ENCODE measurements at regions not wholly inside any gene's neighbourhood (a gene's known extent, or its start where the extent isn't known, plus 50 kb on each side); places are given as distances from the start of the nearest gene placed in this dataset.

GRCh38 chr2:2947406-2947805 is 430.2 kb downstream of the EIPR1 start:
- intact Hi-C loops (cut with DNase I) = no loop called here

GRCh38 chr2:2942906-2943305 is 434.7 kb downstream of the EIPR1 start:
- Histone ChIP-seq H3K27ac (no peak overlapping the region), H3K27me3 (no peaks in the 10 kb centered on the region), H3K36me3 (no peaks in the 10 kb centered on the region), H3K9me3 (no peaks in the 10 kb centered on the region), H3K4me1 (no peaks in the 10 kb centered on the region), H3K4me3 (no peak overlapping the region)
- intact Hi-C loops (cut with DNase I) = no loop called here
- TF ChIP-seq POLR2AphosphoS5 (IDR thresholded peaks at IDR 0.05) (no peak), EP300 (IDR thresholded peaks at IDR 0.05) (no peak), POLR2A (IDR thresholded peaks at IDR 0.05) (no peak), CTCF (IDR thresholded peaks at IDR 0.05) (no peak)
- no peak for DNase-seq
- WGBS, 2 donors = 70 to 78% methylated on average over 4 of the region's 4 CpGs

More at GRCh38 chr2:2947406-2947805, 430.2 kb downstream of the EIPR1 start:
- Histone ChIP-seq H3K36me3 (no peaks in the 10 kb centered on the region), H3K27me3 (no peaks in the 10 kb centered on the region), H3K4me1 (no peaks in the 10 kb centered on the region), H3K9me3 (no peaks in the 10 kb centered on the region), H3K27ac (no peak overlapping the region), H3K4me3 (no peak overlapping the region)
- DNase-seq = no peak
- TF ChIP-seq POLR2AphosphoS5 (IDR thresholded peaks at IDR 0.05) (no peak), POLR2A (IDR thresholded peaks at IDR 0.05) (no peak), EP300 (IDR thresholded peaks at IDR 0.05) (no peak), CTCF (IDR thresholded peaks at IDR 0.05) (no peak)

GRCh38 chr2:2942225-2942624 is 435.4 kb downstream of the EIPR1 start:
- Histone ChIP-seq H3K9me3 (no peaks in the 10 kb centered on the region), H3K27ac (no peak overlapping the region), H3K36me3 (no peaks in the 10 kb centered on the region), H3K4me1 (no peaks in the 10 kb centered on the region), H3K4me3 (no peak overlapping the region), H3K27me3 (no peaks in the 10 kb centered on the region)
- no peak for TF ChIP-seq POLR2AphosphoS5 (IDR thresholded peaks at IDR 0.05)
- no peak for TF ChIP-seq CTCF (IDR thresholded peaks at IDR 0.05)
- TF ChIP-seq EP300 (IDR thresholded peaks at IDR 0.05) = no peak
- no peak for TF ChIP-seq POLR2A (IDR thresholded peaks at IDR 0.05)
- intact Hi-C loops (cut with DNase I) = no loop called here
- no peak for DNase-seq
- WGBS, 2 donors = 80 to 85% methylated on average over 5 of the region's 5 CpGs

GRCh38 chr2:2941205-2941604 is 436.4 kb downstream of the EIPR1 start:
- TF ChIP-seq POLR2AphosphoS5 (IDR thresholded peaks at IDR 0.05) (no peak), EP300 (IDR thresholded peaks at IDR 0.05) (no peak), POLR2A (IDR thresholded peaks at IDR 0.05) (no peak), CTCF (IDR thresholded peaks at IDR 0.05) (no peak)
- H3K4me1 ChIP-seq = no peaks in the 10 kb centered on the region
- no peaks in the 10 kb centered on the region for H3K36me3 ChIP-seq
- DNase-seq = no peak
- H3K9me3 ChIP-seq = no peaks in the 10 kb centered on the region
- intact Hi-C loops (cut with DNase I) = no loop called here
- WGBS, 2 donors = 43 to 54% methylated on average over 15 of the region's 15 CpGs
- H3K27ac ChIP-seq = no peak overlapping the region
- no peak overlapping the region for H3K4me3 ChIP-seq
- no peaks in the 10 kb centered on the region for H3K27me3 ChIP-seq

GRCh38 chr2:2940702-2941101 is 436.9 kb downstream of the EIPR1 start:
- Histone ChIP-seq H3K36me3 (no peaks in the 10 kb centered on the region), H3K4me3 (no peak overlapping the region), H3K27ac (no peak overlapping the region), H3K27me3 (no peaks in the 10 kb centered on the region), H3K4me1 (no peaks in the 10 kb centered on the region), H3K9me3 (no peaks in the 10 kb centered on the region)
- TF ChIP-seq CTCF (IDR thresholded peaks at IDR 0.05) = no peak
- TF ChIP-seq POLR2A (IDR thresholded peaks at IDR 0.05) = no peak
- no peak for TF ChIP-seq EP300 (IDR thresholded peaks at IDR 0.05)
- TF ChIP-seq POLR2AphosphoS5 (IDR thresholded peaks at IDR 0.05) = no peak
- intact Hi-C loops (cut with DNase I) = no loop called here
- 82 to 85% methylated on average over 9 of the region's 9 CpGs for WGBS, 2 donors
- DNase-seq = no peak

Measured in sigmoid colon (tissue), 6 donors.